ENCODE measurements at regions not wholly inside any gene's neighbourhood (a gene's known extent, or its start where the extent isn't known, plus 50 kb on each side); places are given as distances from the start of the nearest gene placed in this dataset.

- no peak for DNase-seq (ENCODE audit: low read depth, low spot score)
- in situ Hi-C loops (cut with HindIII; ENCODE audit: low sequenced_read_pairs), result no loop called here
- H3K4me3 ChIP-seq (ENCODE audit: low read depth, low read length), result no peak overlapping the region
- TF ChIP-seq, protein P1, sequence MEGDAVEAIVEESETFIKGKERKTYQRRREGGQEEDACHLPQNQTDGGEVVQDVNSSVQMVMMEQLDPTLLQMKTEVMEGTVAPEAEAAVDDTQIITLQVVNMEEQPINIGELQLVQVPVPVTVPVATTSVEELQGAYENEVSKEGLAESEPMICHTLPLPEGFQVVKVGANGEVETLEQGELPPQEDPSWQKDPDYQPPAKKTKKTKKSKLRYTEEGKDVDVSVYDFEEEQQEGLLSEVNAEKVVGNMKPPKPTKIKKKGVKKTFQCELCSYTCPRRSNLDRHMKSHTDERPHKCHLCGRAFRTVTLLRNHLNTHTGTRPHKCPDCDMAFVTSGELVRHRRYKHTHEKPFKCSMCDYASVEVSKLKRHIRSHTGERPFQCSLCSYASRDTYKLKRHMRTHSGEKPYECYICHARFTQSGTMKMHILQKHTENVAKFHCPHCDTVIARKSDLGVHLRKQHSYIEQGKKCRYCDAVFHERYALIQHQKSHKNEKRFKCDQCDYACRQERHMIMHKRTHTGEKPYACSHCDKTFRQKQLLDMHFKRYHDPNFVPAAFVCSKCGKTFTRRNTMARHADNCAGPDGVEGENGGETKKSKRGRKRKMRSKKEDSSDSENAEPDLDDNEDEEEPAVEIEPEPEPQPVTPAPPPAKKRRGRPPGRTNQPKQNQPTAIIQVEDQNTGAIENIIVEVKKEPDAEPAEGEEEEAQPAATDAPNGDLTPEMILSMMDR (IDR thresholded peaks at IDR 0.05; ENCODE audit: low read depth, low read length), result no peak
Measured at GRCh38 chr5:89190515-89191265, 307.7 kb upstream of the MEF2C start.

- in situ Hi-C loops (cut with HindIII; ENCODE audit: low sequenced_read_pairs), result no loop called here
- TF ChIP-seq, protein P1 (IDR thresholded peaks at IDR 0.05; ENCODE audit: low read depth, low read length), result no peak
- DNase-seq (ENCODE audit: low read depth, low spot score), result no peak
- no peak overlapping the region for H3K4me3 ChIP-seq (ENCODE audit: low read depth, low read length)
Measured at GRCh38 chr5:89187883-89188465, 305.0 kb upstream of the MEF2C start.

- DNase-seq (ENCODE audit: low read depth, low spot score), result no peak
- H3K4me3 ChIP-seq (ENCODE audit: low read depth, low read length), result no peak overlapping the region
- TF ChIP-seq, protein P1 (IDR thresholded peaks at IDR 0.05; ENCODE audit: low read depth, low read length), result no peak
- in situ Hi-C loops (cut with HindIII; ENCODE audit: low sequenced_read_pairs), result no loop called here
Measured at GRCh38 chr5:89187268-89187667, 304.3 kb upstream of the MEF2C start.

DNA sequence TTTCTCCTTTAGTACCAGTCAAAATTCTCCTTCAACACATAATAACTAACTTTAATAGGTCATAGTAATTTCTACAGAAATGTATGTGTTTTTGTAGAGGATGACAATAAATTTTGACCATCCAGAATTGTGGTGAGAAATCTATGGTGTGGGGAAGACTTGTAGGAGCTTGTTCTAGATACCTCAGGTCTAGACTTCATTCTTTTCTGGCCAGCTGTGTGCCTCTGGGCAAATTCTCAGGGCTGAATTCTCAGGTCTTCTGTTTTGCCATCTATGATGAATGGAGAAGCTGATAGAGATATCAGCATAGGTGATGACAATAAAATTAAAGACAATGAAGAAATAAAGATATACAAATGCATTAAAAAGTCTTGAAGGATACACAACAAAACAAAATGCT, 298.6 kb upstream of the MEF2C start:
- TF ChIP-seq, protein P1 (IDR thresholded peaks at IDR 0.05; ENCODE audit: low read depth, low read length), result no peak
- no peak overlapping the region for H3K4me3 ChIP-seq (ENCODE audit: low read depth, low read length)
- no peak for DNase-seq (ENCODE audit: low read depth, low spot score)
- in situ Hi-C loops (cut with HindIII; ENCODE audit: low sequenced_read_pairs), result no loop called here

GRCh38 chr5:89179731-89180130, 296.7 kb upstream of the MEF2C start:
- TF ChIP-seq, protein P1 (IDR thresholded peaks at IDR 0.05; ENCODE audit: low read depth, low read length), result no peak
- H3K4me3 ChIP-seq (ENCODE audit: low read depth, low read length), result no peak overlapping the region
- DNase-seq (ENCODE audit: low read depth, low spot score), result no peak
- in situ Hi-C loops (cut with HindIII; ENCODE audit: low sequenced_read_pairs), result no loop called here

DNA sequence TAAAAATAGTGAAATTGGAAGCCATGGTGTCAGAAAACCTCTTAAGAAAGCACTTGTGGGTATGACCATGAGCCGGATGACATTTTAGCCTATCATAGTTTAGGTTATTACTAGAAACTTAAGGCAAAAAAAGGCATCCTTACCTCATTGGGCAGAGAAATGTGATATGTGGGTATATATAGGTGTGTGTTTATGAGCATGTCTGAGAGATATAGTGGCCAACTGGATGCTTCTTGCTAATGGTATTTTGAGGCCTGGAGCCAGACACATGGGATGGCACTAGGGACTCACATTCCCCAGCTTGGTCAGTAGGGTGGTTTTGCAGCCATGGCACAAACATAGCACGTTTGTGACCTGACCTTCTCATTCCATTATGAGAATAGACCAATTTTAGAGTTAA, 295.6 kb upstream of the MEF2C start:
- TF ChIP-seq, protein P1 (IDR thresholded peaks at IDR 0.05; ENCODE audit: low read depth, low read length), result no peak
- H3K4me3 ChIP-seq (ENCODE audit: low read depth, low read length), result no peak overlapping the region
- in situ Hi-C loops (cut with HindIII; ENCODE audit: low sequenced_read_pairs), result no loop called here
- no peak for DNase-seq (ENCODE audit: low read depth, low spot score)
